ENCODE measurements at regions not wholly inside any gene's neighbourhood (a gene's known extent, or its start where the extent isn't known, plus 50 kb on each side); places are given as distances from the start of the nearest gene placed in this dataset.
"Not testable (repeated sequence)": the region's sequence is repeated elsewhere in the genome, so short reads cannot be mapped to it uniquely, and the experiment has no call there.

DNA sequence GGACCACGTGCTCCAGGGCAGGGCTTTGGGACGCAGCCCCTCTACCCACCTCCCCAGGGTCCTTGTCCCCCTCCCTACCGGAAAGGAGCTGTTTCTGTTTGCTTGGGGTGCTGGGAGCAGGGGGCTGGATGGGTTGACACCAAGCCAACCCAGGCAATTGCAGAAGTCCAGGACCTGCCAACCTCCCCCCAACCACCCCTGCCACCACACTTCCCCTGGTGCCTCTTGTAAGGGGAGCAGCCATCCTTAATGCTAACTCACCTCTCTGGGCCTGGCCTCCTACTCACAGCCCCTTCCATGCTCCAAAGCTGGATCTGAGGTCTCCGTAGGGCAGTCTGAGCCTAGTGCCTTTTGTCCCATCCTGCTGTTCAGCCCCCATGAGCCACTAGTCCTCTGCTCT is 631.9 kb downstream of the BCOR start:
- DNase-seq (ENCODE audit: low spot score), result no peak

DNA sequence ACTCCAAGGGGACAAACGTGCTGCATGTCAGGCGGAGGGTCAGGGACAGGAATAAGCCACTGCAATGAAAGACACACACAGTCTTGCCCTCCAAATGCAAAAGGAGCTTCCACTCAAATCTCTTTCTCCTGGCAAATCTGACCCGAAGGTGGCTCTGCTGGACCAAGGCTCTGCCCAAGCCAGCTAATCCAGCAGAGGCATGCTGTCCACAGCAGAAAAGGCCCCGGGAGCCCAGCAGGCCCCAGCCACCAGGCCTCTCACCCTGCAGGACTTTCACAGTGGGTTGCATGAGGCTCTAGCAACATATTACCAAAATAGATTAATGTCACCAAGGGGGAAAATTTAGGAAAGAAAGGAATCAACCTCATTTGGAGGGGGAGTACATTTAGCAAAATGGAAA is 628.6 kb downstream of the BCOR start:
- no peak for DNase-seq (ENCODE audit: low spot score)

GRCh38 chrX:39470588-39471407 is 627.0 kb downstream of the BCOR start:
- no peak for DNase-seq (ENCODE audit: low spot score)

GRCh38 chrX:39472161-39472560 is 625.6 kb downstream of the BCOR start:
- DNase-seq (ENCODE audit: low spot score), result no peak

- DNase-seq (ENCODE audit: low spot score), result no peak
These were observed 623.9 kb downstream of the BCOR start for GRCh38 chrX:39473812-39474211.

DNA sequence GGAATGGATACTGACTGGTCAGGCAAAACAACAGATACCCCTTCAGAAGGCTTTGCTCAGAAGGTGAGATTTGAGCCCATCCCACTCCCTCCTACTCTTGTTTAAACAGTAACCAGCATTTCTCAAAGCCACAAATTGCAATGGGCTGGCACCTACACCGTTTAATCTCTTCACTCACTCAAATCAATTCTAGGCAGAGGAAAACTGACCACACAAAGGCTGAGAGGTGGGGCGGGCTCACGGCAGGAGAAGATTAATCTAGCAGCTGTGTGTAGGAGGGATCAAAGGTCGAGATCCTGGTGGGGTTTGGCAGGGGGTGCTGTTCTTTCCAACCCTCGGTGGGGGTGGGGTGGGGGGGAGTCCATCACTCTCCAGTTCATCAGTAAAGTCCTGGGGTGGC is 622.4 kb downstream of the BCOR start:
- no peak for DNase-seq (ENCODE audit: low spot score)

- DNase-seq (ENCODE audit: low spot score), result no peak
These were observed 621.1 kb downstream of the BCOR start for GRCh38 chrX:39476604-39477021.

GRCh38 chrX:39477031-39477761 is 620.6 kb downstream of the BCOR start:
- DNase-seq (ENCODE audit: low spot score), result no peak

- DNase-seq (ENCODE audit: low spot score), result peak; percentile 54
These were observed 620.0 kb downstream of the BCOR start for GRCh38 chrX:39477762-39478120.

- no peak for DNase-seq (ENCODE audit: low spot score)
These were observed 617.9 kb downstream of the BCOR start for GRCh38 chrX:39479856-39480255.

DNA sequence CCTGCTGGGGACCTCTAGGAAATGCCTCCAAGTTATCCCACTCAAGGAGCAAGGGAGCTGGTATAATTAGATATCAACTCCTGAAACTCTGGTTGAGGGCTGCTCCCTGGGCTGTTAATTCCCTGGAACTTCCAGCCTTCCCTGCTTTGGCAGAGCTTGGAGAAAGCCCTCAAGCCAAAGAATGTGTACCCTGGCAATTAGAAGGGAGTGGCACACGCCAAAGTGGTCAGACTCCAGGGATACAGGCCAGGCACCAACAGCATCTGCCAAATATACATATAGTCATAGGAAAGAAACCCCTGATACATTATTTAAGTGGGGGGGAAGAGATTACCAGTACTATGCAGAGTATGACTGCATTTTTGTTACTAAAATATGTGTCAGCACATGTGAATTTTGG is 616.8 kb downstream of the BCOR start:
- DNase-seq (ENCODE audit: low spot score), result peak; percentile 9

- no peak for DNase-seq (ENCODE audit: low spot score)
These were observed 616.1 kb downstream of the BCOR start for GRCh38 chrX:39481621-39482020.

GRCh38 chrX:39484159-39485068 is 613.3 kb downstream of the BCOR start:
- peak; percentile 11 for DNase-seq (ENCODE audit: low spot score)

DNA sequence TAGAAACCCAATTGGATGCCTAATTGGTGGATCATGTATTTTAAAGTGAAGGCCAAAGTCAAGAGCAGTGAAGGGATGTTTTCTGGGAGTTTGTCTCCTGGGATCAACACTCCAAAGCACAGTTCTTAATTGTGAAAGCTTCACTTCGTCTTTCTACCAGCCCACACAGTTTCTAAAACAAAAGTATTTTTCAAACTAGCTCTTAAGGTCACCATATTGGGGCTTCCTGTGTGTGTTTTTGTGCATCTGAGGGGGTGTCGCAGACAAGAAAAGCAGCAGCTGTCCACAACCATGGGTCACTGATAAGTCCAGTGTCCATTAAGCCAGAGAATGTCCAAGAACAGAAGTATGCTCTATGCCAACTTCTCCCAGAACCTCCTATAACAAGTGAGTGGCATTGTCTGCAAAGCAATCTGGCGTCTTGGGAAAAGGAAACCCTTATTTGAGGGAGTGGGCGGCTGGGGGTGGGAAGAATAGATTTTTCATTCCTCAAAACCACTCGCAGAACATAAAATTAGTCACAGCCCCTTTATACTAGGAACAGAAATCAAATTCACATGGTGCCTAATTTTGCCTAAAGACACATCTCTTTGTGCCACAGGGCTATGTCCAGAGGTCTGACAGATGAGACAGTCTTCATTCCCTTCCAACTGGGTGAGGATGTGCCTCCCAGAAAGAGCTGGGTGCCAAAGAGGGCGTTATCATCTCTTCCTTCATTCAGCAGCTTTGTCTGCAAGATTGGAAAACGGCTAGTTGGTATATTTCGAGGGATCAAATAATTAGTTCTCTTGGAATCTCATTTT is 610.4 kb downstream of the BCOR start:
- no peak for DNase-seq (ENCODE audit: low spot score)

- no peak for DNase-seq (ENCODE audit: low spot score)
These were observed 609.8 kb downstream of the BCOR start for GRCh38 chrX:39487969-39488330.

GRCh38 chrX:39491548-39492297 is 606.0 kb downstream of the BCOR start:
- no peak for DNase-seq (ENCODE audit: low spot score)

DNA sequence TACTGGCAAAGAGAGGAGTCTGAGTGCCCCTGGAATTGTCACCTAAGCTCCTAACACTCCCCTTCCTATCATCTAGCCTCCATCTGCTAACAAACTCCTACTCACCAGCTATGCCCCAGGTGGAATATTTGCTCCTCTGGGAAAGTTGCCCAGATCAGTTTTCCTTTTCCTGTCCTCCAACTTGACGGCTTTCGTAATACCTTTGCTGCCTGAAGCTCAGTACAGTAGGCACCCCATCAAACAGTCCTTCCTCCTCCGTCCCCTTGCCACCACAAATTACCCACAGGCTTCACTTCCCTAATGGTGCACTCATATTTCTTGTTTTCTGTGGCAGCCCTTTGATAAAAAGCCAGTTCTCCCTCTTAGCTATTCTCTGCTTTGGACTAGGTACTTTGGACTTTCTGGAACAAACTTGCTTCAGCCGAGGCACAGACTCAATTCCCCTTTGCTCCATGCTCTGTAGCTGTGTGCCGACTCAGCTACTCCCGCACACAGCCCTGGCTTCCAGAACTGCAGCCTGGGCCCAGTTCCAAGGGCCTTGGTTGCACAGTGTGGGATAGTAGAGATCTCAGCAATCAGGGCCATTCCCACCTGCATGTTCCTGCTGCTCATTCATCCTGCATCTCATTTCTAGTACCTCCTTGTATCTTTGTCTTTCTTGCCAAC is 605.1 kb downstream of the BCOR start:
- DNase-seq (ENCODE audit: low spot score), result peak; percentile 44

- DNase-seq (ENCODE audit: low spot score), result no peak
These were observed 604.6 kb downstream of the BCOR start for GRCh38 chrX:39493168-39493567.

DNA sequence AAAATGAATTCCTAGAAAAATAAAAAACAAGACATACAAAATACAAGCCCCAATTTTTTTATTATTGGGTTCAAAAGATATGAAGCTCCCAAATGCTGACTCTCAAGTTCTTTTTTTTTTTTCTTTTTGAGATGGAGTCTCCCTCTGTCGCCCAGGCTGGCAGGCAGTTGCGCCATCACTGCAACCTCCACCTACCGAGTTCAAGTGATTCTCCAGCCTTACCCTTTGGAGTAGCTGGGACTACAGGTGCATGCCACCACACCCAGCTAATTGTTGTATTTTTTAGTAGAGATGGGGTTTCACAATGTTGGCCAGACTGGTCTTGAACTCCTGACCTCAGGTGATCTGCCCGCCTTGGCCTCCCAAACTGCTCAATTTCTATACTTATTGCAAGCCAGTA is 600.6 kb downstream of the BCOR start:
- not testable (repeated sequence) for DNase-seq (ENCODE audit: low spot score)

DNA sequence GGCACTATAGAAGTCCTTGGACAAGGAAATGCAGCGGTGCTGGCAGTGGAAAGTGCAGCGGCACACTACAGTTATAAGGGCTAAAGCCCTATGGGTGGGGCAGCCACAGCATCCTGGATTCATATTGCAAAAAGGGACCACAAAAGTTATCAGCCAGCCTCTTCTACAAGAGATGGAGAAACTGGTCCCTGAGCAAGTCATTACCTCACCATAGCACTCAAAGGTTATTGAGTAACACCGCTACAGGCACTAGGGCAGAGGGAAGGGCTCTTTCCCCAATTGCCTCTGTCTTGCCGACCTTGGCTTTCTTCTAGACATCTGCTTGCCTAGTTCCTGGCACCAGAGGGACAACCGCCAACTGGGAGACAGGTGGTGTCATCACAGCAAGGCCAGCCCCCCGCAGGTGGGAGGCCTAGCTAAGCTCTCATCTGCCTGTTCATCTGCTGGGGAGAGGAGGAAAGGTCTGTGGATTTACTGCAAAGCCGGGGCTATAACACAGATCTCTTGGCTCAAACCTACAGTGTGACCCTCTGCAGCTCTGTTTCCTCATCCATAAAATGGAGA is 600.0 kb downstream of the BCOR start:
- no peak for DNase-seq (ENCODE audit: low spot score)
